GM19463 (cell line): ENCODE measurements at regions not wholly inside any gene's neighbourhood (a gene's known extent, or its start where the extent isn't known, plus 50 kb on each side); places are given as distances from the start of the nearest gene placed in this dataset.
"Not testable (repeated sequence)": the region's sequence is repeated elsewhere in the genome, so short reads cannot be mapped to it uniquely, and the experiment has no call there.

Experiments used
- ATAC-seq: cut with Tn5 transposase; IDR thresholded peaks from one replicate; pipeline ENCODE4 v1.9.1; 2021; ENCODE audit warnings: mild to moderate bottlenecking, moderate library complexity; ENCODE audit not compliant: unreplicated experiment

- ATAC-seq, result not testable (repeated sequence)
These were observed 1104.1 kb downstream of the RPIA start for GRCh38 chr2:89795530-89795929.

- no peak for ATAC-seq
These were observed 1106.0 kb downstream of the RPIA start for GRCh38 chr2:89797320-89798038.

- ATAC-seq, result not testable (repeated sequence)
These were observed 1109.7 kb downstream of the RPIA start for GRCh38 chr2:89801207-89801606.

GRCh38 chr2:89806363-89806762 is 1114.9 kb downstream of the RPIA start:
- not testable (repeated sequence) for ATAC-seq

GRCh38 chr2:89811295-89811694 is 1119.8 kb downstream of the RPIA start:
- no peak for ATAC-seq

GRCh38 chr2:89811910-89812309 is 1120.4 kb downstream of the RPIA start:
- ATAC-seq, result not testable (repeated sequence)

- not testable (repeated sequence) for ATAC-seq
These were observed 1122.9 kb downstream of the RPIA start for GRCh38 chr2:89814359-89814758.

- no peak for ATAC-seq
These were observed 1127.4 kb downstream of the RPIA start for GRCh38 chr2:89818873-89819272.

GRCh38 chr2:89819809-89820208 is 1128.3 kb downstream of the RPIA start:
- ATAC-seq, result no peak

- ATAC-seq, result no peak
These were observed 1128.8 kb downstream of the RPIA start for GRCh38 chr2:89820248-89820647.

GRCh38 chr2:89821455-89821945 is 1130.0 kb downstream of the RPIA start:
- ATAC-seq, result no peak

GRCh38 chr2:89822342-89822741 is 1130.9 kb downstream of the RPIA start:
- not testable (repeated sequence) for ATAC-seq

- no peak for ATAC-seq
These were observed 1132.1 kb downstream of the RPIA start for GRCh38 chr2:89823556-89823955.

GRCh38 chr2:89825034-89825433 is 1133.6 kb downstream of the RPIA start:
- ATAC-seq, result no peak

- not testable (repeated sequence) for ATAC-seq
These were observed 1135.3 kb downstream of the RPIA start for GRCh38 chr2:89826741-89827140.

GRCh38 chr2:89827829-89828228 is 1136.4 kb downstream of the RPIA start:
- not testable (repeated sequence) for ATAC-seq

- not testable (repeated sequence) for ATAC-seq
These were observed 1136.9 kb downstream of the RPIA start for GRCh38 chr2:89828416-89828815.

- not testable (repeated sequence) for ATAC-seq
These were observed 1137.6 kb downstream of the RPIA start for GRCh38 chr2:89828961-89829631.

GRCh38 chr2:89829828-89830227 is 1138.4 kb downstream of the RPIA start:
- ATAC-seq, result no peak

- ATAC-seq, result not testable (repeated sequence)
These were observed 1139.1 kb downstream of the RPIA start for GRCh38 chr2:89830341-89831218.
